NB4 (cell line): ENCODE measurements at regions not wholly inside any gene's neighbourhood (a gene's known extent, or its start where the extent isn't known, plus 50 kb on each side); places are given as distances from the start of the nearest gene placed in this dataset.

Experiments
- DNase-seq: peaks from one replicate; pipeline ENCODE4 v3.0.0; 2010; ENCODE audit warnings: low read depth
- H3K4me3 ChIP-seq: one replicate; pipeline ENCODE4 v1.5.1; 2011; ENCODE audit warnings: mild to moderate bottlenecking, low read depth, low read length, moderate library complexity
- MYC ChIP-seq: IDR thresholded peaks from 2 replicates; pipeline ENCODE4 v1.6.1; 2011; ENCODE audit warnings: low read depth, low read length
- POLR2A ChIP-seq: IDR thresholded peaks from 2 replicates; pipeline ENCODE4 v1.6.1; 2011; ENCODE audit warnings: mild to moderate bottlenecking; ENCODE audit not compliant: insufficient read length; ENCODE audit errors: extremely low read depth
- TF ChIP-seq, protein P1 (sequence below): IDR thresholded peaks from one replicate; pipeline ENCODE4 v1.5.1; 2012; ENCODE audit warnings: low read depth, low read length
- TF ChIP-seq, protein P2 (sequence below): IDR thresholded peaks from 2 replicates; pipeline ENCODE4 v1.6.1; 2011; ENCODE audit warnings: low read depth, low read length

DNA sequence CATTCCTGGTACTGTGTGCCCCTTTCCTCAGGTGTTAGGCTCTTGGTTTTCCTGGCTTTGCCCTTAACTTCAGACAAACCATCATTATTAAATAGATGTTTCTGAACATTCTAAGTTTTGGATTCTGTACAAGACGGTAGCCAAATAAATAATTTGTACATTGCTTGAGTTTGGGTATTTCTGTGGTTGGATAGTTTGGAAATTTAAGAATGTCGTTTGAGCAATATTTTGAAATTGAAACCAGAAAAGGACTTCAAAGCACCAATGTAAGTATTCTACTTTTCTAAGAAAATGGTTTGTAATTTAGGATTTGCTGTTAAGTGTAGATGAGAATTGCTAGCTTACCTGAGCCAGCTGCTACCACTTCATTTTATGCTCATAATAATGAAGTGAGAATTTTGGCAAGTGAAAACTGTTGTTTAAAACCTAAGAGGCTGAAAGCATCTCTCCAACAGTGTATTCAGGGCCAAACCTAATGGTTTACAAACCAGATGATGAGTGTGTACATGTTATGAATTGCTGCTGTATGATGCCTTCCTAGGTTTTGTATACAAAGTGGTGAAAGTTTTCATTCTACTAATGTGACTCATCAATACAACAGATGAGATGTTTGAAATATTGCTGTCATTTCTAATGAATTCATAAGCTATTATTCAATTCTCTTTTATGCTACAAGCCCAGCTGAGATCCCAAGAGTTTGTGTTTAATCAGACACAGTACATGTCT is 181.5 kb upstream of the PRKD1 start:
- DNase-seq: no peak
- H3K4me3 ChIP-seq: no peak overlapping the region
- TF ChIP-seq POLR2A (no peak), MYC (no peak)
- TF ChIP-seq, protein P1, sequence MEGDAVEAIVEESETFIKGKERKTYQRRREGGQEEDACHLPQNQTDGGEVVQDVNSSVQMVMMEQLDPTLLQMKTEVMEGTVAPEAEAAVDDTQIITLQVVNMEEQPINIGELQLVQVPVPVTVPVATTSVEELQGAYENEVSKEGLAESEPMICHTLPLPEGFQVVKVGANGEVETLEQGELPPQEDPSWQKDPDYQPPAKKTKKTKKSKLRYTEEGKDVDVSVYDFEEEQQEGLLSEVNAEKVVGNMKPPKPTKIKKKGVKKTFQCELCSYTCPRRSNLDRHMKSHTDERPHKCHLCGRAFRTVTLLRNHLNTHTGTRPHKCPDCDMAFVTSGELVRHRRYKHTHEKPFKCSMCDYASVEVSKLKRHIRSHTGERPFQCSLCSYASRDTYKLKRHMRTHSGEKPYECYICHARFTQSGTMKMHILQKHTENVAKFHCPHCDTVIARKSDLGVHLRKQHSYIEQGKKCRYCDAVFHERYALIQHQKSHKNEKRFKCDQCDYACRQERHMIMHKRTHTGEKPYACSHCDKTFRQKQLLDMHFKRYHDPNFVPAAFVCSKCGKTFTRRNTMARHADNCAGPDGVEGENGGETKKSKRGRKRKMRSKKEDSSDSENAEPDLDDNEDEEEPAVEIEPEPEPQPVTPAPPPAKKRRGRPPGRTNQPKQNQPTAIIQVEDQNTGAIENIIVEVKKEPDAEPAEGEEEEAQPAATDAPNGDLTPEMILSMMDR: no peak
- TF ChIP-seq, protein P2, sequence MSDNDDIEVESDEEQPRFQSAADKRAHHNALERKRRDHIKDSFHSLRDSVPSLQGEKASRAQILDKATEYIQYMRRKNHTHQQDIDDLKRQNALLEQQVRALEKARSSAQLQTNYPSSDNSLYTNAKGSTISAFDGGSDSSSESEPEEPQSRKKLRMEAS: no peak

DNA sequence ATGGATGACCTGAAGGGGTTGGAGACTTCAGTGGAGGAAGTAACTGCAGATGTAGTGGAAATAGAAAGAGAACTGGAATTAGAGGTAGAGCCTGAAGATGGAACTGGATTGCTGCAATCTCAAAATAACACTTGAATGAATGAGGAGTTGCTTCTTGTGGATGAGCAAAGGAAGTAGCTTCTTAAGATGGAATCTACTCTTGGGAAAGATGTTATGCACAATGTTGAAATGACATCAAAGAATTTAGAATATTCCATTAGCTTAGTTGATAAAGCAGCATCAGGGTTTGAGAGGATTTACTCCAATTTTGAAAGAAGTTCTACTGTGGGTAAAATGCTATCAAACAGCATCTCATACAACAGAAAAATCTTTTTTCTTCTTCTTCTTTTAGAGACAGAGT is 186.4 kb upstream of the PRKD1 start:
- no peak for DNase-seq
- no peak for TF ChIP-seq POLR2A
- TF ChIP-seq, protein P2: no peak
- TF ChIP-seq, protein P1: no peak
- no peak for TF ChIP-seq MYC
- H3K4me3 ChIP-seq: no peak overlapping the region

DNA sequence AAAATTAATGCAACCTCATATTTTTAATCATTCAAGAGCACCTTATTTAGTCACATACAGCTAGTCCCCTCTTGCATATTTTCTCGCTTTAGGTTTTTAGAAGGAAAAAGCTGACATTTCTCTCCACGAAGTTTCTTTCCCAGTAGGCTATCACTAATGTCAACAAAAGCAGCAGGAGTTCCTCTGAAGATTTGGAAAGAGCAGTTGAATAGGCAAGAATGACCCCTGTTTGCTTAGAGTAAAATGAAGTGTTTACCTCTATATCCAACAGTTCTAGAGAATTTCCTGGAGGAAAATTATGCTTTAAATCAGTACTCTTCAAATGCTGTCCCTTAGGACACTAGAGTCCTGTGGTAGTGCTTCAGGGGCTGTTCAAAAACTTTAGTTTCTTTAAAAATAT is 188.1 kb upstream of the PRKD1 start:
- DNase-seq: no peak
- TF ChIP-seq POLR2A (no peak), MYC (no peak)
- TF ChIP-seq, protein P2: no peak
- TF ChIP-seq, protein P1: no peak
- H3K4me3 ChIP-seq: no peak overlapping the region

GRCh38 chr14:30118992-30119640 is 191.5 kb upstream of the PRKD1 start:
- TF ChIP-seq MYC (no peak), POLR2A (no peak)
- TF ChIP-seq, protein P1: no peak
- TF ChIP-seq, protein P2: no peak
- no peak overlapping the region for H3K4me3 ChIP-seq
- DNase-seq: peak; percentile 1

DNA sequence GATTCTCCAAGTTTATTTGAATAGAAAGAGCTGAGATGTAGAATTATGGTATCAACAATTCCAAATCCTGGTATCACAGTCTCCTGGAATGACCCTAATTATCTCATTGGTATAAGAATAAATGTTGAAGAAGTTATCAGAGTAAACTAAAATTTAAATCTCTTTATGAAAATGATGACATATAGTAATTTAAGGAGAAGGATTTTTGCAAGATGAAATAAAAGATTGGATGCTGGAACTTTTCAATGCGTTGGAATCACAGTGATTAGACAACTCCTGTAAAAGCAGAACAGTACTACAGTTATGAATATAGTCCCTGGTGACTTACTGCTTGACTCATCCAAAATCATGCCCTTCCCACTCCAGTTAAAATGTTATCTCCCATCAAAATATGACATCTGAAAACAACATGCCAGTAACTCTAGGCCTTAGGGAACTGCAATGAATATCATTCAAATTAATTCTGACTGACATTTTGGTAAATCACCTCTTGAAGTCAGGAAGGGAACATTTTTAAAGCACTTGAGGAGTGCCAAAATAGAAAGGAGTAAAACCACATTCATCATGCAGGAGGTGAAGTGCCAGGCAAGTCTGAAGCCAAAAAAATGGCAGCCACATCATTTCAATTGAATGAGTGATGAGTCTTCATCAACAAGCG is 197.8 kb upstream of the PRKD1 start:
- no peak overlapping the region for H3K4me3 ChIP-seq
- no peak for DNase-seq
- no peak for TF ChIP-seq MYC
- TF ChIP-seq, protein P2: no peak
- TF ChIP-seq, protein P1: no peak
- TF ChIP-seq POLR2A: no peak
